ENCODE measurements at regions not wholly inside any gene's neighbourhood (a gene's known extent, or its start where the extent isn't known, plus 50 kb on each side); places are given as distances from the start of the nearest gene placed in this dataset.

DNA sequence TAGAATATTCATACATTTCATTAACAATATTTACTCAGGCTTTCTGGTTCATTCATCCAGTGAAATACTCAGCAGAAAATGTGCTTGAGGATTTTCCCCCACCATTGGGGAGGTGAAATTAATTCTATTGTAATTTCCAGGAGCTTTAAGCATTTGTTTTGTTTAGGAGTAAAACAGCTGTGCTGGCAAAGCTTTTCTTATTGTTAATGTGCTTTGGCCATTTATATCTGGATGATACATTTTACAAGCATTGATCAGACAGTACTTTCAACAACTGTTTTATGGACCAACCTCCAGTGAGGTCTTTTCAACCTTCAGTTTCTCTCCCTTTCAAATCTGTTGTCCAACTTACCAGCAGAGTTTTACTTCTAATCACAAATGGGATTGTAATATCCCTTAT, 672.4 kb downstream of the CDH11 start:
- H3K9ac ChIP-seq (ENCODE audit: low read depth, low read length), result no peak overlapping the region
- H3K9me3 ChIP-seq (ENCODE audit: control insufficient read depth, insufficient read depth, low read length), result no peaks in the 10 kb centered on the region
- H3K36me3 ChIP-seq (ENCODE audit: insufficient read depth, low read length), result no peaks in the 10 kb centered on the region
- 0 out of 2 replicates have a peak, but pooled peaks cover 12% of the 10 kb centered on the region for H3K4me1 ChIP-seq (ENCODE audit: insufficient read depth, low read length)

DNA sequence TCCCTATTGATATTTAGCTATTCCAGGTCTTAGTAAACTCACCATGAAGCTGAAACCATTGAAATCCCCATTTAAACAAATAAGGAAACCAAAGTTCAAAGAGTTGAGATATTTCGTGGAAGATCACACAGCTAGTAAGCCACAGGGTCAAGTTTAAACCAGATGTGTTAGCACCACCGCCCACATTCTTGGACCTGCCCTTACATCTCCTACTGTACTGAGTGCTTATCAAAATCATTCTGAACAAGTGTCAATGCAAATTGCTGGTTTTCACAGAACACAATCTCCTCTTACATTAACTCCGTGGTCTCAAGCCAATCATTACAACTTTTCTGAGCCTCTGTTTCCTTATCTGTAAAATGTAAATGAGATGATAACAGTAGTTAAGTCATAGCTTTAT, 676.2 kb downstream of the CDH11 start:
- no peaks in the 10 kb centered on the region for H3K36me3 ChIP-seq (ENCODE audit: insufficient read depth, low read length)
- H3K9me3 ChIP-seq (ENCODE audit: control insufficient read depth, insufficient read depth, low read length), result no peaks in the 10 kb centered on the region
- H3K4me1 ChIP-seq (ENCODE audit: insufficient read depth, low read length), result 0 out of 2 replicates have a peak, but pooled peaks cover 12% of the 10 kb centered on the region
- no peak overlapping the region for H3K9ac ChIP-seq (ENCODE audit: low read depth, low read length)

DNA sequence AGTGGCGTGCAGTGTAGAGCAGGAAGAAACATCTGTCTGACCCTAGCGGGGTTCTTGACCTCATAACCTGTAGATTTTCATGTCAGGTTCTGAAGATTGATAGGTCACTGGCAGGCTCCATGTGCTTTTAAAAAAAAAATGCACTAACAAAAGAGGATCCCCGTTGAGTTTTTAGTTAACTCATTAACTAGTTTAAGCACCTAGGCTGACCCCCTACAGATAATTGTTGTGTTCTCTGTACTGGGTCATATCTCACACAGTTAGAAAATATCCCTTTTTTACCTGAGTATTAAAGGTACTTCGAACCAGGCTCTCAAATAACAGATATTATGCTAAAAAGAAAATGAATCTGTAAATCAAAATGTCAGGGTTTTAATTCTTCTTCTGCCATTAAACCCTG, 676.6 kb downstream of the CDH11 start:
- 0 out of 2 replicates have a peak, but pooled peaks cover 12% of the 10 kb centered on the region for H3K4me1 ChIP-seq (ENCODE audit: insufficient read depth, low read length)
- H3K9ac ChIP-seq (ENCODE audit: low read depth, low read length), result no peak overlapping the region
- H3K9me3 ChIP-seq (ENCODE audit: control insufficient read depth, insufficient read depth, low read length), result no peaks in the 10 kb centered on the region
- no peaks in the 10 kb centered on the region for H3K36me3 ChIP-seq (ENCODE audit: insufficient read depth, low read length)

DNA sequence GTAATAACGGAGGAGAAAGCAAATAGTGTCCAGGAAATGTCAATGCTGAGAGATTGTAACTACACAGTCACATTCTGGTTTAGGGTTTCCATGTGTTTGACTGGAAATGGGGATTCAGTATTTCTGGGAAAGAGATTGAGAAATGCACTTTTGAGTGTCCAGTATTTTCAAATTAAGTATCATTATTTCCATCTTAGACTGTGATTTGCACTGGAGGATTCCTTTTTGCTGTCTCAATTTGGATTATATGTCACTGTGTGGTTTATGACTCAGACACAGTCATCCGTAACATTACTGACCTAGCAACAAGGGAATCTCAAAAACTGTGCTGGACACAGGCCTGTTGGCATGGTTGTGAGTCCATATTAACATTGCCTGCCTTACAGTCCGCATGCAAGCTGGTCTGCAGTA, 681.4 kb downstream of the CDH11 start:
- Histone ChIP-seq H3K4me1 (ENCODE audit: insufficient read depth, low read length) (0 out of 2 replicates have a peak, but pooled peaks cover 4% of the 10 kb centered on the region), H3K36me3 (ENCODE audit: insufficient read depth, low read length) (no peaks in the 10 kb centered on the region), H3K9me3 (ENCODE audit: control insufficient read depth, insufficient read depth, low read length) (no peaks in the 10 kb centered on the region), H3K9ac (ENCODE audit: low read depth, low read length) (no peak overlapping the region)

DNA sequence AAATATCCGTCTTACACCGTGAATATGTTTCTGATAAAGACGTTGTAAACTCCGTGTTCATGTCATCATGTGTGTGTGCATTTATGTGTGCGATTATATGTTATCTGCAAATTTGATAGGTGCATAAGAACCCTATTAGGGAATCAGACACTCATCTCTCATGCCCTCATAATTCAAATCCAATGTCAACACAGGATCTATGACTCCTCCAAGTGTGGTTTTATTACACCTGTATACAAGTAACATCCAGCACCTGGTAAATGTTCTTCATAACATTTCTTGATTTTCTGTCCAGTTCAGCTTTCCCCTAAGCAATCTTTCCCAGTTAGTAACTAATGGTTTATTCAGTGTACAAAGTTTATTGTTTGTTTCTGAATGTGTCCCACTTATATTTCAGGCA, 681.9 kb downstream of the CDH11 start:
- Histone ChIP-seq H3K4me1 (ENCODE audit: insufficient read depth, low read length) (0 out of 2 replicates have a peak, but pooled peaks cover under 1% of the 10 kb centered on the region), H3K9ac (ENCODE audit: low read depth, low read length) (no peak overlapping the region), H3K36me3 (ENCODE audit: insufficient read depth, low read length) (no peaks in the 10 kb centered on the region)

DNA sequence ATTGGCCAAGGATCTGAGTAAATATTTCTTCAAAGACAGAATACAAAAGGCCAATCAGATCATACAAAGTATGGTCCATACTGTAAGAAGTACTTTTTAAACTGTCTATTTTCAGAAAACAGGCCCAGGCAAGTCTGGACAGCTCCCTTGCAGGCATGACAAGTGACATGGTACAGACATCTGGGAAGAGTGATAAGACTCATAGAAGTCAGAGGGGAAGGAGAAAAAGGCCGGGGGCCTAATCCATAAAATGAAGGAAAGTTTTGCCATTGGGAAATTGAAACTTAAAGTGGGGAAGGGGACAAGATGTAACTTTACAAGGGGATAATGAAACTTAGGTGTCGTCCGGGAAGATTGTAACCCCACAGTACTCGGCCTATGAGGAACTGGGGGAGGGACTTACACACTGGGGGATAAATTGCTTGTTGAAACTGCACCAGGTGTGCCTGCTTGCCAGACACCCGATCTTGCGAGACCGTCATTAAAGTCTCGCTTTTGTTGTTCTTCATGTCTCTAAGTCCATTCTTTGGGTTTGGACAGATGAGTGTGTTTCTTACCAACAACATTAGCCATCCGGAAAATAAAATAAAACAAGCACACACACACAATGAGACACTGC, 684.0 kb downstream of the CDH11 start:
- H3K9ac ChIP-seq (ENCODE audit: low read depth, low read length), result no peak overlapping the region
- H3K4me1 ChIP-seq (ENCODE audit: insufficient read depth, low read length), result no peaks in the 10 kb centered on the region
- no peaks in the 10 kb centered on the region for H3K36me3 ChIP-seq (ENCODE audit: insufficient read depth, low read length)
- no peaks in the 10 kb centered on the region; the same call in 1 of the 2 replicates for H3K9me3 ChIP-seq (ENCODE audit: control insufficient read depth, insufficient read depth, low read length)

More for the DNA sequence above, 681.9 kb downstream of the CDH11 start:
- H3K9me3 ChIP-seq (ENCODE audit: control insufficient read depth, insufficient read depth, low read length), result no peaks in the 10 kb centered on the region

DNA sequence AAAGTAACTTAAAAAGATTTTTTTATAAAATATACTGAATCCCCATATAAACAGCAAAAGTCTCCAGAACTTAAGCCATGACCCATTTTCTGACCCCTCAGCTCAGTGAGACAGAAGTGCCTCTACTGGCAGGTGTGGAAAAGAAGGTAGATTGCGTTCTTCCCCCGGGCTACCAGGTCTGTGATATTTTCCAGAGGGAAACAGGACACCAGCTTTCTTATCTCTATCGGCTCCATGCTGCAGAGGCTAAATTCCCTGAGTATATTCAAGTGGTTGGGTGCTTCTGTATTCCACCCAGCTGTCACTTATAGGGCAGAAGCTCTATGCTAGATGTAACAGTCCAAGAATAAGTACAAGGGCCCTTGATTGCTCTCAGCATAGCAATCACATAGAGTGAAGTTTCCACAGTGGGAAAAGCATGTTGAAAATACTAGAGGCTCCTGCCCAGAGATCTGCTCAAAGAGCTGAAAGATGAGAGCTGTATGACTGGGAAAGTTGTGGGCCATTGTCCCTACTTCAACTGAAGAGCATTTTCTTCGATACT, 687.3 kb downstream of the CDH11 start:
- H3K36me3 ChIP-seq (ENCODE audit: insufficient read depth, low read length), result no peaks in the 10 kb centered on the region
- no peaks in the 10 kb centered on the region; the same call in 1 of the 2 replicates for H3K9me3 ChIP-seq (ENCODE audit: control insufficient read depth, insufficient read depth, low read length)
- no peak overlapping the region for H3K9ac ChIP-seq (ENCODE audit: low read depth, low read length)
- no peaks in the 10 kb centered on the region for H3K4me1 ChIP-seq (ENCODE audit: insufficient read depth, low read length)

DNA sequence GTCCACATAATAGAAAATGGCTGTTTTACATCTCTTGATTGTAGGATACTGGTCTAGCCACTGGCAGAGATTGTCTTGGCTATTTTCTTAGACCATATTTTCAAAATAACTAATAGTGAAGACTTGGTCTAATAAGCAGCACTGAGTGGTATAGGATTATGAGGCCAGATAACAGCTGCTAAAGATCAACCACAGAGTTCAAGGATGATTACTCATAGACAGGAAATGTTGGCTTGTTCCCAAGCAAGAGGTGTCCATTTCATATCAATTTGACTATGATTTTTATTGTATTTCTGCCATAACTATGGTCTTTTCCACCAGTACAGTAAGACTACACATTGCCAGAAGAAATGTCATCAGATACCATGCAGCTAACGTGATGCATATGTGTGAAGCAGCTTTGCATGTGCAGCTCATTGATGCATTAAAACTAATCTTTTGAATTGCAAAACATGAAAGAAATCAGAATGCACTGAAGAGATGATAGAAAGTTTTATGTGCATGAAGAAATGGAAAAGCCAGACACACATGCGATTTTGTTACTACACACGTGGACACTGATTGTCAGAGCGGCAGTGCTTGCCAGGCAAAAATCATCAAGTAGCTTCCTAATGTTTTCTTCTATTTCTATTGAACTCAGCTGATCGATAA, 693.3 kb downstream of the CDH11 start:
- Histone ChIP-seq H3K9me3 (ENCODE audit: control insufficient read depth, insufficient read depth, low read length) (no peaks in the 10 kb centered on the region), H3K36me3 (ENCODE audit: insufficient read depth, low read length) (no peaks in the 10 kb centered on the region), H3K4me1 (ENCODE audit: insufficient read depth, low read length) (no peaks in the 10 kb centered on the region), H3K9ac (ENCODE audit: low read depth, low read length) (no peak overlapping the region)

DNA sequence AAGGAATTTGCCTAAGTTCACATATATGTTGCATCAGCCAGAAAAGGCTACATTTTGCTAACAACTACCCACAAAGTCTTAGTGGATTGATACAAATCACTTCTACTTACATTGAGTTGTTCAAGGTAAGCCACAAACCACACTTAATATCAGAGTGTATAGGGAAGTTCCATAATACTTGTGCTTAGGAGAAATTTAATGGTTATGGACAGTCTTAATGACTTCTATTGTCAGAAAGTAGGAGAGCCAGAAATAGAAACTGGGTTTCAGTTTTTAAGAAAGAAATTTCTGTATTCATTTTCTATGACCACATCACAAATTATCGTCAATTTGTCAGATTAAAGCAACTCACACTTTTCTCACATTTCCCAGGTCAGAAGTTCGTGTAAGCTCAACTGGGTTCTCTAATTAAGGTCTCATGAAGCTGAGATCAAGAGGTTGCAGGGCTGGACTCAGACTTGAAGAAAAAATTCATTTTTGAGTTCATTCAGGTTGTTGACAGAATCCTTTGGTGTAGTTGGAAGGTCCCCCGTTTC, 695.7 kb downstream of the CDH11 start:
- Histone ChIP-seq H3K4me1 (ENCODE audit: insufficient read depth, low read length) (no peaks in the 10 kb centered on the region), H3K36me3 (ENCODE audit: insufficient read depth, low read length) (no peaks in the 10 kb centered on the region), H3K9me3 (ENCODE audit: control insufficient read depth, insufficient read depth, low read length) (no peaks in the 10 kb centered on the region), H3K9ac (ENCODE audit: low read depth, low read length) (no peak overlapping the region)

DNA sequence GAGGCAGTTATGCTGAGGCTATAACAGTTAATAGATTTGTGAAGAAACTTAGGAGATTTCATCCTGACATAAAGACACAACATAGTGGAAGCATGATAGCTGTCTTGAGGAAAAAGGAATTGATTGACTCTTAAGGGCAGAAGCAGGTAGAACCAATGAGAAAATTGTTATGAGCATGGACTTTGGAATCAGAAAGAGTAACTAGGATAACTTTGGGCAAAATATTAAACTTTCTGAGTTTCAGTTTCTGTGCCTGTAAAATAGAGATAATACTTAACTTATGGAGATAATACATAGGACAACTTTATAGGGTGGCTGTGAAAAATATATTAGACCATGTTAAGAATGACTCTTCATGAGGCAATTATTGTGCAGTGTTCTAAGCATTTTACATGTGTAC, 696.5 kb downstream of the CDH11 start:
- Histone ChIP-seq H3K4me1 (ENCODE audit: insufficient read depth, low read length) (no peaks in the 10 kb centered on the region), H3K36me3 (ENCODE audit: insufficient read depth, low read length) (no peaks in the 10 kb centered on the region), H3K9ac (ENCODE audit: low read depth, low read length) (no peak overlapping the region), H3K9me3 (ENCODE audit: control insufficient read depth, insufficient read depth, low read length) (no peaks in the 10 kb centered on the region)

DNA sequence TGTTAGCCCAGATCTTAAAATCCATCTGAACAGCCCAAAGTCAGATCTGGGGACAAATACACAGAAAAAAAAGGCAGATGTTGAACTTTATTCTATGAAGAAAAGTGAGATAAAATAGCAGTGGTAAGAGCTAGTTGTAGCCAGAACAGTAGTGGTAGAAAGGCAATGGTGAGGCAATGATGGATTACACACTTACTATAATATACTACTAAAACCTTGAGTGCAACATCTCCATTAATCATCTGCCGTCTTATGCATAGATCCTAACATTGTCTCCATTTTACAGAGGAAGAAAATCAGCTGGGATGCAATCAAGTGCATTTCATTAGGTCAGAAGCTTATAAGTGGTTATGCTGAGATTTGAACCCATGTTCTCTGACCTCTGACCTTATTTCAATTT, 699.6 kb downstream of the CDH11 start:
- H3K9me3 ChIP-seq (ENCODE audit: control insufficient read depth, insufficient read depth, low read length), result no peaks in the 10 kb centered on the region
- no peak overlapping the region for H3K9ac ChIP-seq (ENCODE audit: low read depth, low read length)
- H3K36me3 ChIP-seq (ENCODE audit: insufficient read depth, low read length), result no peaks in the 10 kb centered on the region
- no peaks in the 10 kb centered on the region for H3K4me1 ChIP-seq (ENCODE audit: insufficient read depth, low read length)

DNA sequence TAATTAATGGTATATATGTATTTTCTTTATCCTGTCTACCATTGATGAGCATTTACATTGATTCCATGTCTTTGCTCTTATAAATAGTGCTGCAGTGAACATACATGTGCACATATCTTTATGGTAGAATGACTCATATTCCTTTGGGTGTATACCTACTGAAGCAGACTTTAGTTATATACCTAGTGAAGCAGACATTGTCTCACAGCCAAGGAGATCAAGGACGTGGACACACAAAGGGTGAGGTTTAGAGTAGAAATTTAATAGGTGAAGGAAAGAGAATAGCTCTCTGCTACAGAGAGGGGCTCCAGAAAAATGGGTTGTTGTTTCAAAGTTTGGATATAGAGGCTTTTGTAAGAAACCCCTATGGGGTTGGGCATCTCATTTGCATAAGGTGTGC, 700.3 kb downstream of the CDH11 start:
- Histone ChIP-seq H3K9ac (ENCODE audit: low read depth, low read length) (no peak overlapping the region), H3K4me1 (ENCODE audit: insufficient read depth, low read length) (no peaks in the 10 kb centered on the region), H3K36me3 (ENCODE audit: insufficient read depth, low read length) (no peaks in the 10 kb centered on the region), H3K9me3 (ENCODE audit: control insufficient read depth, insufficient read depth, low read length) (no peaks in the 10 kb centered on the region)

DNA sequence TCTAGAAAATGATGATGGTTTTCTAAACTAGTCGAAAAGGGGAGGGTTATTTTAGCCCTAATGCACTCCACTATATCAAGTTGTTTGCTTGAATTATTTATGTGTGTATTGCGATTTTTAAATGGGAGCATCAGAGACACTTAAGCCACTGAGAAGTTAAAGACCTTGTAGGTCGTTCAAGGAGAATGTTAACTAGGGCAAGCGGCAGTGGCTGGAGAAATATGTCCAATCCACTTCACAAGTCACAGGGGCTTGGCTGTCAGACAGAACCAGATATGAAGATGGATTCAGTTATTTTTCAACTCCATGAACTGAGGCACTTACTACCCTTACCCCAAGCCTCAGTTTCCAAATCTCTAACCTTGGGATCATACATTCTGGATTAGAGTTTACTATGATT, 702.0 kb downstream of the CDH11 start:
- H3K36me3 ChIP-seq (ENCODE audit: insufficient read depth, low read length), result no peaks in the 10 kb centered on the region
- H3K4me1 ChIP-seq (ENCODE audit: insufficient read depth, low read length), result no peaks in the 10 kb centered on the region
- H3K9ac ChIP-seq (ENCODE audit: low read depth, low read length), result no peak overlapping the region
- H3K9me3 ChIP-seq (ENCODE audit: control insufficient read depth, insufficient read depth, low read length), result no peaks in the 10 kb centered on the region

DNA sequence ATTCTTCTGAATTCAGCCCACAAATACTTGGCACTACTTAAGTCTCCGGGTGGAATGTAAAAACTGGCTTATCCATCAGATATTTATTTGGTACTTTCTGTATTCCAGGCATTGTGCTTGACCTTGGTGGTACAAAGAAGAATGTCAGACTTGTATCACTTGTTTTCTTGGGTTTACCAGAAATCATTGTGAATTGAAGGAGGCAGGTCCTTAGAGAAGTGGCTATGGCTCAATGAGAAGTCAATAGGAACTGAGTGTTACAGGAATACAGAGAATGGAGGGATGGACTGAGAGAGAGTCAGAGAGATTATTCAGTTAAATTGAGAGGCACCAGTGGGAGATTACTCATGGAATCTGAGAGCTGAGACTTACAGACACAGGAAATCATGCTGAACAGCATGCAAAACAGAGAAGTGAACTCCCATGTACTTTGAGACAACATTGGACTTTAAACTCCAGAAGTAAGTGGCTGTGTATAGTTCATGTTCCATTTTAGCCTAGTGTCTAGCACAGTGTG, 704.1 kb downstream of the CDH11 start:
- Histone ChIP-seq H3K4me1 (ENCODE audit: insufficient read depth, low read length) (no peaks in the 10 kb centered on the region), H3K9ac (ENCODE audit: low read depth, low read length) (no peak overlapping the region), H3K9me3 (ENCODE audit: control insufficient read depth, insufficient read depth, low read length) (0 out of 2 replicates have a peak, but pooled peaks cover 3% of the 10 kb centered on the region), H3K36me3 (ENCODE audit: insufficient read depth, low read length) (no peaks in the 10 kb centered on the region)
